Activated T-cell treated with anti-CD3 and anti-CD28 coated beads, Interleukin-2, amount 50 U/mL, for 24 hours (primary cell): ENCODE measurements at regions not wholly inside any gene's neighbourhood (a gene's known extent, or its start where the extent isn't known, plus 50 kb on each side); places are given as distances from the start of the nearest gene placed in this dataset.
A peak's percentile ranks its signal among the peaks of the same experiment; 100 is the strongest.

Source experiments
- DNase-seq: peaks from one replicate; pipeline ENCODE4 v3.0.0-alpha.2; 2020
- H3K27ac Mint-ChIP-seq: 2 replicates; pipeline ENCODE4 v1.8.0; 2020; ENCODE audit warnings: mild to moderate bottlenecking, mixed read lengths
- H3K27me3 Mint-ChIP-seq: 2 replicates; pipeline ENCODE4 v1.8.0; 2020; ENCODE audit warnings: mixed read lengths
- H3K36me3 Mint-ChIP-seq: 2 replicates; pipeline ENCODE4 v1.8.0; 2020; ENCODE audit warnings: low read depth, mixed read lengths
- H3K4me1 Mint-ChIP-seq: 2 replicates; pipeline ENCODE4 v1.8.0; 2020; ENCODE audit warnings: low read depth, mixed read lengths
- H3K4me3 Mint-ChIP-seq: 2 replicates; pipeline ENCODE4 v1.8.0; 2020; ENCODE audit warnings: mild to moderate bottlenecking, moderate library complexity, mixed read lengths
- H3K9me3 Mint-ChIP-seq: 2 replicates; pipeline ENCODE4 v1.8.0; 2020; ENCODE audit warnings: mixed read lengths

DNA sequence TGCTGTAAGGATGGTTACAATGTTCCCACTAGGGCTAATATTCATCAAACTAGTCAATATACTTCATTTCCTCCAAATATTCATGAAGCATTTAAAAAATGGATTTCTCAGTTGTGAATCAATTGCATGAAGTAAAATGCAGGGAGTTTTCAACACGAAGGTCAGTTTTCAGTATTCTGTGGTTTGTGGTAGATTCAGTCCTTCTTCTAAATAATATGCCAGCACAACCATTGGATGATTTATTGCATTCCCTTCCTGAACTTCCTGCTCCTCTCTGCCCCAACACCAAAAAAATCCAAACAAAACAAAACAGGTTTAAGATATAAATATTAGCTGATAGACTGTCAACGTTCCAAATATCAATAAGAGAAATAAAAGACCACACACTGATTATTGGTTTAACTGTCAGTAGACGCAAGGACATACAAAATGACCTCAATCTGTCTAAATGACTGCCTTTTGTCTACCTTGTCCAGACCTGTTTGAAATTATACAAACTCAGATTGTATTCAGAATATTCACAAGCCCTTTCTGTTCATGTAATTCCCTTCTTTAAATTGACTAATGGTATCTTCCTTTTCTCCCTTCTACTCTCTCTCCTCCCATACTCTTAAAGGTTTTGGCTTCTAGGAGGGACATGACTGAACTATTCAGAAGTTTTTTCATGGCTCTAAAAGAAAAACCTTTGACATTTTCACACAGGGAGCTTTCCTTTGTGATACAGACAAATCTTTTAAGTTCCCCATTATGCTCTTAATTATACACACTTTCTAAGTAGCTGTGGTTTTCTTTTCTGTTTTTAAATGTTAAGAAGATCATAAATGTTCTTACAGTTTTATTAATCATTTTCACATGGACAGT is 92.6 kb upstream of the STT3B start:
- H3K4me3 Mint-ChIP-seq = no peak overlapping the region
- DNase-seq = no peak
- H3K36me3 Mint-ChIP-seq = no peaks in the 10 kb centered on the region
- peaks cover 3% of the 10 kb centered on the region for H3K4me1 Mint-ChIP-seq
- H3K27ac Mint-ChIP-seq = no peak overlapping the region
- peaks cover 20% of the 10 kb centered on the region for H3K9me3 Mint-ChIP-seq
- H3K27me3 Mint-ChIP-seq = no peaks in the 10 kb centered on the region

DNA sequence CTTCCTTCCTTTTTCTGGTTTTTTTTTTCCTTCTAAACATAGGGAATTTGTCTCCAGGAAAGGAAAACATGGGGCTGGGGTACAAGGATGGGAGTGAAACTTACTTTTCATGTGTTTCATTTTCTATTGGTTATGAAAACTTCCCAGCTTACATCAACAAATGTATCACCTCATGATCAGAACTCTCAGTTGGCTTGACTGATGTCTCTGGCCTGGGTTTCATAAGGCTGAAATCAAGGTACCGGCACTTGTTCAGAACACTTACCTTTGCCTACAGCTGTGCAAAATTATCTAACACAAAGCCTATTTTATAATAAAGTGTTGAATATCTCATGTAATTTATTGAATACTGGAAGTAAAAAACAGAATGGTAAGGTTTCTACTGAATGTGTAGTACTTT is 91.8 kb upstream of the STT3B start:
- Mint-ChIP-seq H3K36me3 (no peaks in the 10 kb centered on the region), H3K4me1 (peaks cover 3% of the 10 kb centered on the region), H3K27me3 (no peaks in the 10 kb centered on the region), H3K27ac (no peak overlapping the region), H3K4me3 (no peak overlapping the region), H3K9me3 (peaks cover 18% of the 10 kb centered on the region)
- no peak for DNase-seq

DNA sequence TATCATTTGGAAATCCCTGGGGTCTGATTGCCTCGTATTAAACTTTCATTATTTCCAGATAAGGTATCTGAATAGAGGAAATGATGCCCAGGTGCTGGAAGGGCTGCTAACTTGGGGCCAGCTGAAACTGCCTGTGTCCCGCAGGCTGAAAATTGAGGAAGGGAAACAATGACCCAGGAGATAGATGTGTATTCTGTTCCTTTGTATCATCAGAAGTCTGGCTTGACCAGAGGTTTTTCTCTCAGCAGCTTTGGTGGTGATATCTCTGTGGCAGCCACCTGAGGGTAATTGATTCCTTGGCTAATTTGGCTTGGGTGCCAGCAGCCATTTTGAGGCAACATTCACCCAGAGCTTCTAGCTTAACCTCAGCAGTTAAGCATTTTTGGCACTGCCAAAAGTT is 90.0 kb upstream of the STT3B start:
- Mint-ChIP-seq H3K4me3 (no peak overlapping the region), H3K27me3 (no peaks in the 10 kb centered on the region), H3K4me1 (peaks cover 3% of the 10 kb centered on the region), H3K36me3 (no peaks in the 10 kb centered on the region), H3K9me3 (peaks cover 2% of the 10 kb centered on the region), H3K27ac (no peak overlapping the region)
- DNase-seq = no peak

DNA sequence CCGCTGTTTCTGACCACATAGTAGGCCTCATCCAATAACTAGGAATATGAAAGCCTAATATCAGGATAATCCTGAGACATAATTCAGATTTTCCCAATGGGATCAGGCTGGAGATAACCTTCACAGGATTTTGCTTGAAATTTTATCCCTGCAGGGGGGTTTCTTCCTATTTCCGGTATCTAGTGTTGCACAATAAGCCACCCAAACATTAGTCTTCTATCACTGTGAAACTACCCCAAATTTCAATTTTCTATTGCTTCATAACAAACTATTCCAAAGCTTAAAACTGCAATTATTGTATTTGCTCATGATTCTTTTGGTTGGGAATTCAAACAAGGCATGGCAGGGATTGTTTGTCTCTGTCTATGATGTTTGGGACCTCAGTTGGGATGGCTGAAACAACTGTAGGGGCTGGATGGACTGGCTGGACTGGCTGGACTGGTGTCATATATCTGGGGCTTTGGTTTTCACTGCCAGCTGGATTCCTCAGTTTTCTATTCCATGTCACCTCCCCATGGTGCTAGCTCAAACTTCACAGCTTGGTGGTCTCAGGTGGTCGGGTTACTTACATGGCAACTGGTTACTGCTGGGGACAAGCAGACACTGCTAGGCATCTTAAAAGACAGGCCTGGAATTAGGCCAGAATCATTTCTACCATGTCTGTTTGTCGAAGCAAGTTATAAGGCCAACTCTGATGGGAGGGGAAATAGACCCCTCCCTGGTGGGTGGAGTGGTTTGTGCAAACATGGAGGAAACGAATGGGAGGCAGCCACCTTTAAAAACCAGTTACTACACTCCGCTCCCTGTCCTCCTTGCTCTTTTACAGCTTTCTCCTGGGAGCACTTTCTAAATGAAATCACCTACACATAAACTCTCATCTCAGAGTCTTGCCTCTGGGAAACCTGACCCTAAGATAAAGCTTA is 88.2 kb upstream of the STT3B start:
- Mint-ChIP-seq H3K27ac (no peak overlapping the region), H3K27me3 (no peaks in the 10 kb centered on the region), H3K36me3 (no peaks in the 10 kb centered on the region), H3K9me3 (peaks cover 9% of the 10 kb centered on the region), H3K4me1 (peaks cover 13% of the 10 kb centered on the region), H3K4me3 (no peak overlapping the region)
- DNase-seq = no peak

DNA sequence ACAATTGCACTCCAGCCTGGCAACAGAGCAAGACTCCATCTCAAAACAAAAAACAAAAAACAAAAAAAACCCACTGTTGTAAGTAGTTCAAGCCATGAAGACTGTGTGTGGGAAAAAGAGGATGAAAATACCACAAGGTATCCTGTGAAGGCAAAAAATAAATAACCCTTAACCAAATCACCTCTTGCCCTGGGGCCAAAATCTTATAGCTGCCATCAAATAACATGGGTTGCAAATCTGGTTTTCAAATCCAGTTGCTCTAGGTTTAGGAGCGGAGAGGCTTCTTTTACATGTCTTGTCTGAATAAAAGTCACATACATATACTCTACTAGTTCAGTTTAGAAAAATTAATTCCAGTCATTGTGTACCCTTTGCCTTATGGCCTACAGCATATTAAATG is 87.0 kb upstream of the STT3B start:
- DNase-seq = no peak
- H3K4me1 Mint-ChIP-seq = peaks cover 17% of the 10 kb centered on the region
- no peaks in the 10 kb centered on the region for H3K27me3 Mint-ChIP-seq
- no peak overlapping the region for H3K4me3 Mint-ChIP-seq
- H3K27ac Mint-ChIP-seq = no peak overlapping the region
- H3K36me3 Mint-ChIP-seq = no peaks in the 10 kb centered on the region
- H3K9me3 Mint-ChIP-seq = peaks cover 9% of the 10 kb centered on the region

DNA sequence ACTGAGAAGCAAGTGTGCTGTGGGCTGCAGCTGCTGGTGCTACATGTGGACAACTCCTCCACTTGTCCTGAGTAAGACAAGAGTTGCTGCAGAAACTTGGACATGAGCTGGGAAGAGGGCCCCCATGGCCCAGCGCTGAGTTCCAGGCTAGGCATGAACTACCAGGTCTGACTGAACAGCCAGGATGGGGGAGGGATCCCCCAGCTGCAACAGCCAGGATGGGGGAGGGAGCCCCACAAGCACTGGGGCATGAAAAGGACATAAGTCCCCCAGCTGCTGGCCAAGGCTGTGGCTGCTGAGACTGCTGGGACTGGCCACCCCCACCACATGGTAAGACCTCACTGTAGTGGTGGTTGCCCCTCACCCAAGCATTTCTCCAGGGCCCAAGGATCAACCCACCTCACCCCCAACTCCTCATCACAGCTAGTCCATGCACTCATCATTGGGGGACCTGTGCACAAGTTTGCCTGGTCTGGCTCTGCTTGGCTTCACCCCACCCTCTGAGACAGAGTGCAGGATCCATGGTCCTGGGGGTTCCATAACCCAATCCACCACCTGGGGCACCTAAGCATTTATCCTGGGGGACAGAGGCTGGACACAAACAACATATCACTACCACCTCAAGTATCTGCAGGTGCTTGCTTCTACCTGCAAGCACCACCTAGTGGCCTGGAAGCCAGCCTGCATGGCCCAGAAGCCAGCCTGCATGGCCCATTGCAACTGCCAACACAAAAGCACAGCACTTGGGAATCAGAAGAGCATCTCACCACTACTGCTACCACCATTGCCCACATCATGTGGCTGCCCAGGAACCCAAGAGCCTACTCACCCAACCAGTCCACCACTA is 84.5 kb upstream of the STT3B start:
- peak; percentile 42 for DNase-seq
- no peaks in the 10 kb centered on the region for H3K27me3 Mint-ChIP-seq
- no peaks in the 10 kb centered on the region for H3K36me3 Mint-ChIP-seq
- H3K9me3 Mint-ChIP-seq = peaks cover 16% of the 10 kb centered on the region
- H3K4me1 Mint-ChIP-seq = peaks cover 17% of the 10 kb centered on the region
- no peak overlapping the region for H3K4me3 Mint-ChIP-seq
- no peak overlapping the region for H3K27ac Mint-ChIP-seq

DNA sequence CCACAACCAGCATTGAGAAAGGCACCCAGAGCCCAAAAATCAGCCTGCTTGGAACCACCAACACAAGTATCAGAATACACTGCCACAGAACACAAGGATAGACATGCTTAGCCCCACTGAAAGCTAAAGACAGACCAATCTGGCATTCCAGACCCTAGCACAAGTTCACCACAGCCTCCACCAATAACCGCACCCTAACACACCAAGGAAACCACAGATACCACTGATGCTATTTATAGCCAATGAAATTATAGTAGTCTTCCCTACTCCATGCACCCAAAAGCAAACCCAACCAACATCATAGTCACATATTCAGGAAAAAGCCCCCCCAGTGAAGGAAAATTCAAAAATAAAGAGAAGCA is 83.9 kb upstream of the STT3B start:
- no peak overlapping the region for H3K4me3 Mint-ChIP-seq
- H3K36me3 Mint-ChIP-seq = no peaks in the 10 kb centered on the region
- no peak for DNase-seq
- H3K4me1 Mint-ChIP-seq = peaks cover 14% of the 10 kb centered on the region
- no peaks in the 10 kb centered on the region for H3K27me3 Mint-ChIP-seq
- H3K27ac Mint-ChIP-seq = no peak overlapping the region
- peaks cover 16% of the 10 kb centered on the region for H3K9me3 Mint-ChIP-seq

DNA sequence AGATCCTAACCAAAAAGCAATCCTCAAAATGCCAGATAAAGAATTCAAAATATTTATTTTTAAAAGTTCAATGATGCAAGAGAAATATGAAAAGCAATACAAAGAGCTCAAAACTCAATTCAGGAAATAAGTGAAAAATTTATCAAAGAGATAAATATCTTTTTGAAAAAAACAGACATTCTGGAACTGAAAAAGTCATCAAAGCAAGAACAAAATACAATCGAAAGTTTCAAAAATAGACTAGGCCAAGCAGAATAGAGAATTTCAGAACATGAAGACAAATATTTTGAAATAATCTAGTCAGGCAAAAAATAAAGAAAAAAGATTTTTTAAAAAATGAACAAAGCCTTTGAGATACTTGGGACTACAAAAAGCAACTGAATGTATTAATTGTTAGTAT is 83.4 kb upstream of the STT3B start:
- Mint-ChIP-seq H3K27me3 (no peaks in the 10 kb centered on the region), H3K4me3 (no peak overlapping the region), H3K36me3 (no peaks in the 10 kb centered on the region), H3K4me1 (peaks cover 14% of the 10 kb centered on the region), H3K9me3 (peaks cover 16% of the 10 kb centered on the region), H3K27ac (no peak overlapping the region)
- no peak for DNase-seq

DNA sequence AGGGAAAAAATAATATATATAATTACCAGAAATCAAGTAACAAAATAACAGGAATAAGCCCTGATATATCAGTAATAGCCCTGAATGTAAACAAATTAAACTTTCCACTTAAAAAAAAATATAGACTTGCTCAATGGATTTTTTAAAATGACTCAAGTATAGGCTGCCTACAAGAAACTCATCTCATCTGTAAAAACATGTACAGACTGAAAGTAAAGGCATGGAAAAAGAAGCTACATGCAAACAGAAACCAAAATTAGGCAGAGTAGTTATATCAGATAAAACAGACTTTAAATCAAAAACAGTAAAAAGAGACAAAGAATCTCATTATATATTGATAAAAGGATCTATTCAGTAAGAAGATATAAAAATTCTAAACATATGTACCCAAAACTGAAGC is 82.4 kb upstream of the STT3B start:
- H3K36me3 Mint-ChIP-seq = no peaks in the 10 kb centered on the region
- H3K27me3 Mint-ChIP-seq = no peaks in the 10 kb centered on the region
- H3K9me3 Mint-ChIP-seq = peaks cover 16% of the 10 kb centered on the region
- H3K4me3 Mint-ChIP-seq = no peak overlapping the region
- H3K27ac Mint-ChIP-seq = no peak overlapping the region
- DNase-seq = no peak
- peaks cover 14% of the 10 kb centered on the region for H3K4me1 Mint-ChIP-seq

DNA sequence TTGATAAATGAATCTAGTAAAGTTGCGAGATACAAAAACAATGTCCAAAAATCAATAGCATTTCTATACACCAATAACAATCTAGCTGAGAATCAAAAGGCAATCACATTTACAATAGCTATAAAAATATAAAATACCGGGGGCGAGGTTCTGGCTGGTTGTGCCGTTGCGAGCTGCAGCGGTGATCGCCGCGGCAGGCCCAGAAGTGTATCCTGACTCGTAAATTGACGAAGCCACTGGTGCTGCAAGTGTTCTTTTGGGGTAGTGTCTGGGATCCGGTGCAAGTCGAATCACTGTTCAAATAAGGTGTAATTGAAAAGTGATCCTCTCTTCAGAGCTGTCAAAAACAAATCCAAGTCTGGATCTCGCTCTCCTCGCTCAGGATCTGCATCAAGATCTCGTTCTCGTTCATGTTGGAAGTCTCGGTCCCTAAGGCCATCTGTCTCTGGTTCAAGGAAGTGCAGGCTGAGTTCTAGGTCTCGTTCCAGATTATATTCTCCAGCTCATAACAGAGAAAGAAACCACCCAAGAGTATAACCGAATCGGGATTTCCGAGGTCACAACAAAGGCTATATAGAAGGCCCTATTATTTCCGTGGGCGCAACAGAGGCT is 80.1 kb upstream of the STT3B start:
- Mint-ChIP-seq H3K4me1 (peaks cover 14% of the 10 kb centered on the region), H3K27ac (no peak overlapping the region), H3K27me3 (no peaks in the 10 kb centered on the region), H3K4me3 (no peak overlapping the region), H3K36me3 (no peaks in the 10 kb centered on the region), H3K9me3 (peaks cover 16% of the 10 kb centered on the region)
- no peak for DNase-seq

DNA sequence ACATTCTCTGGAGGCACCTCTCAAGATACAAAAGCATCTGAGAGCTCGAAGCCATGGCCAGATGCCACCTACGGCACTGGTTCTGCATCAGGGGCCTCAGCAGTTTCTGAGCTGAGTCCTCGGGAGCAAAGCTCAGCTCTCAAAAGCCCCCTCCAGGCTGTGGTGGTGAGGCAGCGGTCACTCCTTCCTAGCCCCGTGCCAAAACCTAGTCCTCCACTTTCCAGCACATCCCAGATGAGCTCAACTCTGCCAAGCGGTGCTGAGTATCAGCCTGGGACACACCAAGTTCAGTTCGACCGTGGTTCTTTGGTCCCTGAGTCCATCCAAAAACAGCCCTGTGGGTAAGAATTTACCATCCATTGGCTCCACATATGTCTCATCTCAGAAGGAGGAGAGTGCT is 79.3 kb upstream of the STT3B start:
- H3K27me3 Mint-ChIP-seq = no peaks in the 10 kb centered on the region
- DNase-seq = no peak
- H3K4me3 Mint-ChIP-seq = no peak overlapping the region
- no peaks in the 10 kb centered on the region for H3K36me3 Mint-ChIP-seq
- peaks cover 11% of the 10 kb centered on the region for H3K4me1 Mint-ChIP-seq
- no peak overlapping the region for H3K27ac Mint-ChIP-seq
- peaks cover 16% of the 10 kb centered on the region for H3K9me3 Mint-ChIP-seq

DNA sequence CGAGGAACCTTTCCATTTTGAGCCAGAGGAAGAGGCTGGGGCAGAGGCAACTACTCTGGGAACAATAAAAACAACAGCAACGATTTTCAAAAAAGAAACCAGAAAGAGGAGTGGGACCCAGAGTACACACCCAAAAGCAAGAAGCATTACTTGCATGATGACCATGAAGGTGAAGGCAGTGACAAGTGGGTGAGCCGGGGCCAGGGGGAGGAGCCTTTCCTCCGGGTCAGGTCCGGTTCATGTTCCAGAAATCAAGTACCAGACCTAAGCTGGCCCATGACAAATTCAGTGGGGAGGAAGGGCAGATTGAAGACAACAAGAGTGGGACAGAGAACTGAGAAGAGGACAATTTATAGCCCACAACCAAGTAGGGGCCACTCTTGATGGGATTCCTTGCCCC is 77.2 kb upstream of the STT3B start:
- Mint-ChIP-seq H3K4me3 (no peak overlapping the region), H3K27ac (no peak overlapping the region), H3K4me1 (no peaks in the 10 kb centered on the region), H3K9me3 (peaks cover 7% of the 10 kb centered on the region), H3K27me3 (no peaks in the 10 kb centered on the region), H3K36me3 (no peaks in the 10 kb centered on the region)
- DNase-seq = no peak

DNA sequence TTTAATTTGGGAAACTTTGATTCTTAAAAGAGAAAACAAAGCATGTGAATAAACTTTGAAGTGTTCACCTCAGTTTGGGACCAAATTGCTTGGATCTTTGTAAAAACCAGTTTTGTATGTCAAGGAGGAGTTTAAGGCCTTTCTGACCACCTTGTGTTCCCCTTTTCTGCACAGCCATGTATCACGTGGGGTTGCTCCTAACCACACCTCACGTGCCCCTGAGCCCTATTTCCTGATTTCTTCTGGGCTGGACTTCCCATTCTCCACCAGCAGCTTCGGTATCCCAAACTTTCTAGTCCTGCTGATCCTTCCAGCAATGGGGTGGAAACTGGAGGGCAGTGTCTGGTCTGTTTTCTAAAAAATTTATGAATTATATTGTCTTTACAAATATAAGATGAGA is 76.4 kb upstream of the STT3B start:
- no peak for DNase-seq
- H3K27ac Mint-ChIP-seq = no peak overlapping the region
- peaks cover 7% of the 10 kb centered on the region for H3K9me3 Mint-ChIP-seq
- H3K27me3 Mint-ChIP-seq = no peaks in the 10 kb centered on the region
- no peaks in the 10 kb centered on the region for H3K36me3 Mint-ChIP-seq
- H3K4me1 Mint-ChIP-seq = peaks cover 8% of the 10 kb centered on the region
- no peak overlapping the region for H3K4me3 Mint-ChIP-seq

DNA sequence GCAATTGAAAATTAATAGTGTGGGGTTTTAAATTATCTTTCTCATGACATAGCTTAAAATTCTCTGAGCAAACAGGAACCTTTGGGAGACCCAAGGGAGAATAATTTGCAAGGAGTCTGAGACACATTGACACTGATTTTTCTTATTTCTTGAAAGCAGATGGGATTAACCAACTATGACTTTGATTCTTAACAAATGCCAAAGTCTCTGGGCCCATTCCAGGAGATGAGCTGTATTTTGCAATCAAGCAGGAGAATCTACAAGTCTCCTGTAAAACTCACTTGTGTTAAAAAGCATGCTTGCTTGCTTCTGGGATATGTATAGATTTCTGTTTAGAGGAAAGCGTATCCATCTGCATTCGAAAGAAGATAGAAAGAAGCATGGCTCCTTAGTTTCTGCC is 71.3 kb upstream of the STT3B start:
- Mint-ChIP-seq H3K9me3 (no peaks in the 10 kb centered on the region), H3K4me3 (no peak overlapping the region), H3K27me3 (no peaks in the 10 kb centered on the region), H3K36me3 (no peaks in the 10 kb centered on the region), H3K4me1 (peaks cover 52% of the 10 kb centered on the region), H3K27ac (no peak overlapping the region)
- DNase-seq = no peak
